Activated naive CD4-positive, alpha-beta T cell treated with Interleukin-2 at 50 U/mL for 16 hours (primary cell): ENCODE measurements at regions not wholly inside any gene's neighbourhood (a gene's known extent, or its start where the extent isn't known, plus 50 kb on each side); places are given as distances from the start of the nearest gene placed in this dataset.
"Not testable (repeated sequence)": the region's sequence is repeated elsewhere in the genome, so short reads cannot be mapped to it uniquely, and the experiment has no call there.

Source experiments
- DNase-seq: peaks from one replicate; pipeline ENCODE4 v3.0.0-alpha.2; 2020

- DNase-seq, result no peak
Observed at GRCh38 chr20:40634891-40635290, 54.1 kb downstream of the MAFB start.

- DNase-seq, result no peak
Observed at GRCh38 chr20:40633123-40633850, 55.7 kb downstream of the MAFB start.

GRCh38 chr20:40632346-40632976 lies 56.6 kb downstream of the MAFB start:
- no peak for DNase-seq

GRCh38 chr20:40631119-40631631 lies 57.9 kb downstream of the MAFB start:
- DNase-seq, result no peak

- no peak for DNase-seq
Observed at GRCh38 chr20:40630713-40631112, 58.3 kb downstream of the MAFB start.

GRCh38 chr20:40630099-40630498 lies 58.9 kb downstream of the MAFB start:
- DNase-seq, result no peak

GRCh38 chr20:40628877-40629276 lies 60.2 kb downstream of the MAFB start:
- DNase-seq, result no peak

- DNase-seq, result not testable (repeated sequence)
Observed at GRCh38 chr20:40619053-40619452, 70.0 kb downstream of the MAFB start.

- no peak for DNase-seq
Observed at GRCh38 chr20:40617594-40617993, 71.4 kb downstream of the MAFB start.

- no peak for DNase-seq
Observed at GRCh38 chr20:40612837-40613236, 76.2 kb downstream of the MAFB start.

GRCh38 chr20:40612247-40612646 lies 76.8 kb downstream of the MAFB start:
- DNase-seq, result no peak

GRCh38 chr20:40610730-40611129 lies 78.3 kb downstream of the MAFB start:
- DNase-seq, result no peak

- no peak for DNase-seq
Observed at GRCh38 chr20:40607927-40608326, 81.1 kb downstream of the MAFB start.

GRCh38 chr20:40606660-40607059 lies 82.4 kb downstream of the MAFB start:
- DNase-seq, result no peak

- DNase-seq, result no peak
Observed at GRCh38 chr20:40606237-40606636, 82.8 kb downstream of the MAFB start.

- no peak for DNase-seq
Observed at GRCh38 chr20:40604416-40604815, 84.6 kb downstream of the MAFB start.

GRCh38 chr20:40603057-40603651 lies 85.9 kb downstream of the MAFB start:
- DNase-seq, result no peak

- DNase-seq, result no peak
Observed at GRCh38 chr20:40602381-40602780, 86.7 kb downstream of the MAFB start.

- no peak for DNase-seq
Observed at GRCh38 chr20:40600441-40601219, 88.4 kb downstream of the MAFB start.

GRCh38 chr20:40599987-40600386 lies 89.0 kb downstream of the MAFB start:
- no peak for DNase-seq

GRCh38 chr20:40592941-40593340 lies 96.1 kb downstream of the MAFB start:
- DNase-seq, result no peak

- no peak for DNase-seq
Observed at GRCh38 chr20:40591536-40591935, 97.5 kb downstream of the MAFB start.

GRCh38 chr20:40591119-40591518 lies 97.9 kb downstream of the MAFB start:
- no peak for DNase-seq
